ENCODE measurements at regions not wholly inside any gene's neighbourhood (a gene's known extent, or its start where the extent isn't known, plus 50 kb on each side); places are given as distances from the start of the nearest gene placed in this dataset.

DNA sequence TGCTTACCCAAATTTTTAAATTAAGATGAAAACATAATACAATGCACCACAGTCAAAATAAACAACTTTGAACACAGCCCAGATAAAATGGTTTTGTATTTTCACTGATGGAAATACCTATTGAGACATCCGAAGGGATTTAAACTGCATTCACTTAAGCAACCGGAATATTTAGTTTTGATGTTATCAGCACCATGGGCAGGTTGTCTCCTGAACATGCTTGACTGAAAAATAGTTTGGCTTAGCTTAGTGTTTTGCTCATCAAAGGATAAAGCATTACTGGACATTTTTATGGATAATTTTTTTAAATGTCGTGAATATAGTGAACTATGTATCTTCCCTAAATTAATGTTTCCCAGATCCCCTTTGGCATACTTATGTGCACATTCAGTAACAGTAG lies 177.5 kb downstream of the GJA1 start:
- Histone ChIP-seq H3K79me2 (ENCODE audit: control insufficient read depth, low read length) (no peaks in the 10 kb centered on the region), H3K27me3 (ENCODE audit: control insufficient read depth, low read length) (no peaks in the 10 kb centered on the region), H3K4me3 (ENCODE audit: low read length) (no peak overlapping the region), H3K27ac (ENCODE audit: low read depth, low read length) (no peak overlapping the region), H3K4me1 (ENCODE audit: control insufficient read depth, low read length) (no peaks in the 10 kb centered on the region), H3K4me2 (ENCODE audit: low read length) (no peak overlapping the region), H4K20me1 (ENCODE audit: control insufficient read depth, insufficient read depth, low read depth, low read length) (no peaks in the 10 kb centered on the region), H3F3A (ENCODE audit: control insufficient read depth, insufficient read depth) (no peaks in the 10 kb centered on the region), H3K36me3 (ENCODE audit: control insufficient read depth, low read length) (no peaks in the 10 kb centered on the region), H3K9me3 (ENCODE audit: control insufficient read depth, insufficient read depth, low read length) (no peaks in the 10 kb centered on the region), H3K9me2 (replicated peaks; ENCODE audit: control insufficient read depth, low read length) (no peaks in the 10 kb centered on the region)
- TF ChIP-seq EZH2phosphoT487 (IDR thresholded peaks at IDR 0.05; ENCODE audit: borderline replicate concordance, low read length) = no peak
- TF ChIP-seq CTCF (IDR thresholded peaks at IDR 0.05; ENCODE audit: low read depth, low read length, poor library complexity, severe bottlenecking) = no peak

GRCh38 chr6:121614115-121614514 lies 178.7 kb downstream of the GJA1 start:
- no peaks in the 10 kb centered on the region for H3K36me3 ChIP-seq (ENCODE audit: control insufficient read depth, low read length)
- H3K9me2 ChIP-seq (replicated peaks; ENCODE audit: control insufficient read depth, low read length) = no peaks in the 10 kb centered on the region
- no peaks in the 10 kb centered on the region for H3K27me3 ChIP-seq (ENCODE audit: control insufficient read depth, low read length)
- H3K4me2 ChIP-seq (ENCODE audit: low read length) = no peak overlapping the region
- no peaks in the 10 kb centered on the region for H3F3A ChIP-seq (ENCODE audit: control insufficient read depth, insufficient read depth)
- no peaks in the 10 kb centered on the region for H3K4me1 ChIP-seq (ENCODE audit: control insufficient read depth, low read length)
- H3K9me3 ChIP-seq (ENCODE audit: control insufficient read depth, insufficient read depth, low read length) = no peaks in the 10 kb centered on the region
- no peaks in the 10 kb centered on the region for H4K20me1 ChIP-seq (ENCODE audit: control insufficient read depth, insufficient read depth, low read depth, low read length)
- no peaks in the 10 kb centered on the region for H3K79me2 ChIP-seq (ENCODE audit: control insufficient read depth, low read length)
- H3K4me3 ChIP-seq (ENCODE audit: low read length) = no peak overlapping the region
- TF ChIP-seq CTCF (IDR thresholded peaks at IDR 0.05; ENCODE audit: low read depth, low read length, poor library complexity, severe bottlenecking) (no peak), EZH2phosphoT487 (IDR thresholded peaks at IDR 0.05; ENCODE audit: borderline replicate concordance, low read length) (no peak)
- H3K27ac ChIP-seq (ENCODE audit: low read depth, low read length) = no peak overlapping the region

- Histone ChIP-seq H3F3A (ENCODE audit: control insufficient read depth, insufficient read depth) (no peaks in the 10 kb centered on the region), H3K36me3 (ENCODE audit: control insufficient read depth, low read length) (no peaks in the 10 kb centered on the region), H3K27me3 (ENCODE audit: control insufficient read depth, low read length) (no peaks in the 10 kb centered on the region), H3K79me2 (ENCODE audit: control insufficient read depth, low read length) (no peaks in the 10 kb centered on the region), H3K27ac (ENCODE audit: low read depth, low read length) (no peak overlapping the region), H3K9me3 (ENCODE audit: control insufficient read depth, insufficient read depth, low read length) (no peaks in the 10 kb centered on the region), H4K20me1 (ENCODE audit: control insufficient read depth, insufficient read depth, low read depth, low read length) (no peaks in the 10 kb centered on the region), H3K9me2 (replicated peaks; ENCODE audit: control insufficient read depth, low read length) (no peaks in the 10 kb centered on the region), H3K4me1 (ENCODE audit: control insufficient read depth, low read length) (no peaks in the 10 kb centered on the region), H3K4me2 (ENCODE audit: low read length) (no peak overlapping the region), H3K4me3 (ENCODE audit: low read length) (no peak overlapping the region)
- TF ChIP-seq EZH2phosphoT487 (IDR thresholded peaks at IDR 0.05; ENCODE audit: borderline replicate concordance, low read length) (no peak), CTCF (IDR thresholded peaks at IDR 0.05; ENCODE audit: low read depth, low read length, poor library complexity, severe bottlenecking) (no peak)
These were observed 180.0 kb downstream of the GJA1 start for GRCh38 chr6:121615493-121615892.

DNA sequence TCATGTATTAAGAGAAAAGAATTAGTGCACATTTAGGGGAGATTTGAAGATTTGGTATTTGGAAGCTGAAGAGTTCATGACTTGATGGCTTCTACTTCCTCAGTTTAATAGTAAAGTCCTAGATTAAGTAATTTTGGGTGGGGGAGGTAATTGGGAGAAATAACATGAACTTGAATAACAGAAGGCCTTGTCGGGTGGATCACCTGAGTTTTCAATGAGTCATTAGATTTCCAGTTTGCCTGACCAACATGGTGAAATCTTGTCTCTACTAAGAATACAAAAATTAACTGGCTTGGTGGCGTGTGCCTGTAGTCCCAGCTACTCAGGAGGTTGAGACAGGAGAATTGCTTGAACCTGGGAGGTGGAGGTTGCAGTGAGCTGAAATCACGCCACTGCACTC lies 181.0 kb downstream of the GJA1 start:
- Histone ChIP-seq H3K9me3 (ENCODE audit: control insufficient read depth, insufficient read depth, low read length) (no peaks in the 10 kb centered on the region), H3K4me2 (ENCODE audit: low read length) (no peak overlapping the region), H3K36me3 (ENCODE audit: control insufficient read depth, low read length) (no peaks in the 10 kb centered on the region), H3K4me1 (ENCODE audit: control insufficient read depth, low read length) (no peaks in the 10 kb centered on the region), H3K27me3 (ENCODE audit: control insufficient read depth, low read length) (no peaks in the 10 kb centered on the region), H3K9me2 (replicated peaks; ENCODE audit: control insufficient read depth, low read length) (no peaks in the 10 kb centered on the region), H3F3A (ENCODE audit: control insufficient read depth, insufficient read depth) (no peaks in the 10 kb centered on the region), H4K20me1 (ENCODE audit: control insufficient read depth, insufficient read depth, low read depth, low read length) (no peaks in the 10 kb centered on the region), H3K4me3 (ENCODE audit: low read length) (no peak overlapping the region), H3K27ac (ENCODE audit: low read depth, low read length) (no peak overlapping the region), H3K79me2 (ENCODE audit: control insufficient read depth, low read length) (no peaks in the 10 kb centered on the region)
- TF ChIP-seq EZH2phosphoT487 (IDR thresholded peaks at IDR 0.05; ENCODE audit: borderline replicate concordance, low read length) (no peak), CTCF (IDR thresholded peaks at IDR 0.05; ENCODE audit: low read depth, low read length, poor library complexity, severe bottlenecking) (no peak)

Measured in DOHH2 (cell line).